NCI-H1694 (cell line): ENCODE measurements at regions not wholly inside any gene's neighbourhood (a gene's known extent, or its start where the extent isn't known, plus 50 kb on each side); places are given as distances from the start of the nearest gene placed in this dataset.

ENCODE experiments used
- DNase-seq: peaks from one replicate; lab custom pipeline; 2025; lab: John Stamatoyannopoulos, UW

- DNase-seq: peak; percentile 81
Measured at GRCh38 chr9:36728651-36729520, 156.2 kb downstream of the MELK start.

- DNase-seq: no peak
Measured at GRCh38 chr9:36729906-36730305, 157.2 kb downstream of the MELK start.

- no peak for DNase-seq
Measured at GRCh38 chr9:36730414-36730813, 157.7 kb downstream of the MELK start.

GRCh38 chr9:36731068-36731956 is 158.6 kb downstream of the MELK start:
- DNase-seq: no peak

- DNase-seq: no peak
Measured at GRCh38 chr9:36734737-36735136, 162.0 kb downstream of the MELK start.

GRCh38 chr9:36736648-36737047 is 164.0 kb downstream of the MELK start:
- DNase-seq: no peak

GRCh38 chr9:36738318-36738976 is 165.8 kb downstream of the MELK start:
- DNase-seq: no peak

GRCh38 chr9:36739373-36740116 is 166.8 kb downstream of the MELK start:
- no peak for DNase-seq

GRCh38 chr9:36742264-36742663 is 169.6 kb downstream of the MELK start:
- no peak for DNase-seq

GRCh38 chr9:36744678-36745077 is 172.0 kb downstream of the MELK start:
- DNase-seq: no peak

GRCh38 chr9:36745977-36746376 is 173.3 kb downstream of the MELK start:
- no peak for DNase-seq

- no peak for DNase-seq
Measured at GRCh38 chr9:36746415-36746814, 173.7 kb downstream of the MELK start.

- no peak for DNase-seq
Measured at GRCh38 chr9:36748322-36748899, 175.7 kb downstream of the MELK start.

- no peak for DNase-seq
Measured at GRCh38 chr9:36749461-36749860, 176.8 kb downstream of the MELK start.

- no peak for DNase-seq
Measured at GRCh38 chr9:36750630-36751029, 177.9 kb downstream of the MELK start.

GRCh38 chr9:36755019-36755418 is 182.3 kb downstream of the MELK start:
- no peak for DNase-seq

- no peak for DNase-seq
Measured at GRCh38 chr9:36759141-36759540, 186.4 kb downstream of the MELK start.

- no peak for DNase-seq
Measured at GRCh38 chr9:36759976-36760375, 187.3 kb downstream of the MELK start.

- DNase-seq: no peak
Measured at GRCh38 chr9:36760667-36761420, 188.1 kb downstream of the MELK start.

GRCh38 chr9:36762958-36763357 is 190.3 kb downstream of the MELK start:
- no peak for DNase-seq

GRCh38 chr9:36763778-36764177 is 191.1 kb downstream of the MELK start:
- DNase-seq: no peak
